Hepatocyte (in vitro differentiated cells): ENCODE measurements at regions not wholly inside any gene's neighbourhood (a gene's known extent, or its start where the extent isn't known, plus 50 kb on each side); places are given as distances from the start of the nearest gene placed in this dataset.

Experiments
- EZH2 ChIP-seq: fragments of 200-600 bp; sonication (generic); IDR thresholded peaks from 2 replicates; pipeline ENCODE4 v1.6.1; 2016; ENCODE audit warnings: antibody characterized with exemption, mild to moderate bottlenecking, borderline replicate concordance
- EZH2phosphoT487 ChIP-seq: fragments of 200-600 bp; sonication (generic); IDR thresholded peaks from one replicate; pipeline ENCODE4 v1.6.1; 2018; ENCODE audit warnings: antibody characterized with exemption, mild to moderate bottlenecking, low read depth, moderate library complexity; ENCODE audit not compliant: unreplicated experiment, severe bottlenecking

DNA sequence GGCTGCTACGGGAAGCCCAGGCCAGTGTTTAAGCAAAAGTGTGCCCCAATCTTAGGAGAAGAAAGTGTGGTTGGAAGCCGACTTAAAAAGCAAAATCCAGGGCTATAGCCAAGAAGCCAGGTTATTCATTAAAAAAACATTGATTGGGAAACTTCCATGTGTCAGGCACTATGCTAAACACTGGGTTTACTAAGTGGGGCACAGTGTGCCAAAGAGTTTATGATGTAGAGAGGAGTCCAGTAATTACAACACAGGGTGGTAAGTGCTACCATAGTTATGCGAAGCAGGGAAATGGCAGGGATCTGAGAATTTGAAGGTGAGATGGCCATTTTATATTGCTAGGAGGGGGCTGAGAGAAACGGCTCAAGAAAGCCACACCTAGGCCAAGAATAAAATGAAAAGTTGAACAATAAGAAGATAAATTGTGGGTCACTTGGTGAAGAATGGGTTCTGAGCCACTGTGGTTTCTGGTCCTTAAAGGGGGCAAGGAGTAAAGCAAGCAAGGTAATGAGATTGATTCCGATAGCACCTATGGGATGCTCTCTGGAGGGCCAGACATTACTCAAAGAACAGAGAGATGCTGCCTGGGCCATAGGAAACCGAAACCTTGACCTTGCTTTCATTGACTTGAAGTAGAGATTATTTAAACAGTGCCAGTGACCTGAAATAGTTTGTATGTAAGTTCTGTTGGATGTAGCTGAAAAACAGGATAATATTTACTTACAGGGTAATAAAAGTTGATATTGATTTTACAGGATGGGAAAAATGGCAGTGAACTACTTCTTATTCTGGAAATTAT lies 177.8 kb downstream of the GIPC2 start:
- TF ChIP-seq EZH2phosphoT487 (no peak), EZH2 (no peak)
